ENCODE measurements at regions not wholly inside any gene's neighbourhood (a gene's known extent, or its start where the extent isn't known, plus 50 kb on each side); places are given as distances from the start of the nearest gene placed in this dataset.

GRCh38 chr13:99067159-99067985 is 89.5 kb upstream of the DOCK9 start:
- 90 to 94% methylated on average over 1 of the region's 1 CpG for WGBS, 2 donors
- peak overlapping the region in 1 of 4 donors; percentile 8 for H3K27ac ChIP-seq
- peaks cover 0 to 23% (median 5%) of the 10 kb centered on the region in 4 donors for H3K4me1 ChIP-seq

GRCh38 chr13:99071211-99071610 is 93.3 kb upstream of the DOCK9 start:
- H3K9me3 ChIP-seq: peaks cover 0 to 17% (median 0%) of the 10 kb centered on the region in 4 donors
- no peak for DNase-seq (ENCODE audit: low spot score in 2 of 2)
- H3K36me3 ChIP-seq: peaks cover 0 to 5% (median 0%) of the 10 kb centered on the region in 3 donors
- H3K4me1 ChIP-seq: peaks cover 0 to 15% (median 3%) of the 10 kb centered on the region in 4 donors
- H3K27ac ChIP-seq: no peak overlapping the region
- TF ChIP-seq POLR2A (IDR thresholded peaks at IDR 0.05): no peak
- TF ChIP-seq CTCF (IDR thresholded peaks at IDR 0.05): no peak
- no peak for TF ChIP-seq EP300 (IDR thresholded peaks at IDR 0.05)
- no peaks in the 10 kb centered on the region for H3K27me3 ChIP-seq
- no peak overlapping the region for H3K4me3 ChIP-seq
- WGBS, 2 donors: 88 to 96% methylated on average over 2 of the region's 2 CpGs

More at GRCh38 chr13:99067159-99067985, 89.5 kb upstream of the DOCK9 start:
- no peaks in the 10 kb centered on the region for H3K9me3 ChIP-seq
- DNase-seq (ENCODE audit: low spot score in 2 of 2): no peak
- no peaks in the 10 kb centered on the region for H3K27me3 ChIP-seq
- no peaks in the 10 kb centered on the region for H3K36me3 ChIP-seq
- no peak for TF ChIP-seq EP300 (IDR thresholded peaks at IDR 0.05)
- TF ChIP-seq CTCF (IDR thresholded peaks at IDR 0.05): no peak
- TF ChIP-seq POLR2A (IDR thresholded peaks at IDR 0.05): no peak
- H3K4me3 ChIP-seq: no peak overlapping the region

- H3K36me3 ChIP-seq: peaks cover 0 to 5% (median 0%) of the 10 kb centered on the region in 3 donors
- no peaks in the 10 kb centered on the region for H3K27me3 ChIP-seq
- peaks cover 0 to 17% (median 0%) of the 10 kb centered on the region in 4 donors for H3K9me3 ChIP-seq
- peaks cover 0 to 11% (median 1%) of the 10 kb centered on the region in 4 donors for H3K4me1 ChIP-seq
- no peak overlapping the region for H3K27ac ChIP-seq
- no peak overlapping the region for H3K4me3 ChIP-seq
- WGBS, 2 donors: 70 to 80% methylated on average over 6 of the region's 6 CpGs
- no peak for DNase-seq (ENCODE audit: low spot score in 2 of 2)
- TF ChIP-seq EP300 (IDR thresholded peaks at IDR 0.05) (no peak), POLR2A (IDR thresholded peaks at IDR 0.05) (no peak), CTCF (IDR thresholded peaks at IDR 0.05) (no peak)
These were observed 93.8 kb upstream of the DOCK9 start for GRCh38 chr13:99071666-99072065.

GRCh38 chr13:99072356-99072755 is 94.5 kb upstream of the DOCK9 start:
- peaks cover 0 to 5% (median 0%) of the 10 kb centered on the region in 4 donors for H3K4me1 ChIP-seq
- H3K36me3 ChIP-seq: peaks cover 0 to 5% (median 0%) of the 10 kb centered on the region in 3 donors
- H3K27ac ChIP-seq: no peak overlapping the region
- H3K9me3 ChIP-seq: peaks cover 0 to 17% (median 0%) of the 10 kb centered on the region in 4 donors
- H3K27me3 ChIP-seq: no peaks in the 10 kb centered on the region
- DNase-seq (ENCODE audit: low spot score in 2 of 2): no peak
- WGBS, 2 donors: 62 to 67% methylated on average over 2 of the region's 2 CpGs
- H3K4me3 ChIP-seq: no peak overlapping the region
- TF ChIP-seq POLR2A (IDR thresholded peaks at IDR 0.05): no peak
- no peak for TF ChIP-seq CTCF (IDR thresholded peaks at IDR 0.05)
- TF ChIP-seq EP300 (IDR thresholded peaks at IDR 0.05): no peak

GRCh38 chr13:99072941-99073340 is 95.1 kb upstream of the DOCK9 start:
- no peaks in the 10 kb centered on the region for H3K4me1 ChIP-seq
- no peak for TF ChIP-seq EP300 (IDR thresholded peaks at IDR 0.05)
- no peak for TF ChIP-seq CTCF (IDR thresholded peaks at IDR 0.05)
- no peak for TF ChIP-seq POLR2A (IDR thresholded peaks at IDR 0.05)
- no peaks in the 10 kb centered on the region for H3K27me3 ChIP-seq
- H3K27ac ChIP-seq: no peak overlapping the region
- H3K9me3 ChIP-seq: peaks cover 0 to 17% (median 0%) of the 10 kb centered on the region in 4 donors
- H3K4me3 ChIP-seq: no peak overlapping the region
- DNase-seq (ENCODE audit: low spot score in 2 of 2): no peak
- peaks cover 0 to 5% (median 0%) of the 10 kb centered on the region in 3 donors for H3K36me3 ChIP-seq
- 82 to 86% methylated on average over 4 of the region's 4 CpGs for WGBS, 2 donors
